ENCODE measurements at regions not wholly inside any gene's neighbourhood (a gene's known extent, or its start where the extent isn't known, plus 50 kb on each side); places are given as distances from the start of the nearest gene placed in this dataset.
A peak's percentile ranks its signal among the peaks of the same experiment; 100 is the strongest.

- DNase-seq: no peak
Observed at GRCh38 chr5:44868541-44868940, 59.8 kb downstream of the MRPS30 start.

GRCh38 chr5:44869928-44870327 is 61.2 kb downstream of the MRPS30 start:
- no peak for DNase-seq

GRCh38 chr5:44870430-44870829 is 61.7 kb downstream of the MRPS30 start:
- no peak for DNase-seq

GRCh38 chr5:44871401-44871800 is 62.7 kb downstream of the MRPS30 start:
- DNase-seq: no peak

- peak; percentile 23 for DNase-seq
Observed at GRCh38 chr5:44875661-44876605, 67.2 kb downstream of the MRPS30 start.

- DNase-seq: no peak
Observed at GRCh38 chr5:44881266-44881665, 72.5 kb downstream of the MRPS30 start.

- no peak for DNase-seq
Observed at GRCh38 chr5:44884036-44884435, 75.3 kb downstream of the MRPS30 start.

GRCh38 chr5:44885903-44886302 is 77.2 kb downstream of the MRPS30 start:
- no peak for DNase-seq

GRCh38 chr5:44887722-44888121 is 79.0 kb downstream of the MRPS30 start:
- no peak for DNase-seq

GRCh38 chr5:44888435-44888834 is 79.7 kb downstream of the MRPS30 start:
- no peak for DNase-seq

- DNase-seq: no peak
Observed at GRCh38 chr5:44891116-44891515, 82.4 kb downstream of the MRPS30 start.

- DNase-seq: no peak
Observed at GRCh38 chr5:44900273-44900954, 91.7 kb downstream of the MRPS30 start.

- no peak for DNase-seq
Observed at GRCh38 chr5:44907396-44907795, 98.6 kb downstream of the MRPS30 start.

- no peak for DNase-seq
Observed at GRCh38 chr5:44909004-44909403, 100.3 kb downstream of the MRPS30 start.

- no peak for DNase-seq
Observed at GRCh38 chr5:44911501-44911900, 102.8 kb downstream of the MRPS30 start.

GRCh38 chr5:44914221-44914620 is 105.5 kb downstream of the MRPS30 start:
- no peak for DNase-seq

GRCh38 chr5:44919560-44919959 is 110.8 kb downstream of the MRPS30 start:
- no peak for DNase-seq

GRCh38 chr5:44927115-44927733 is 118.5 kb downstream of the MRPS30 start:
- no peak for DNase-seq

- DNase-seq: no peak
Observed at GRCh38 chr5:44932922-44933585, 124.3 kb downstream of the MRPS30 start.

GRCh38 chr5:44933686-44934085 is 124.9 kb downstream of the MRPS30 start:
- no peak for DNase-seq

GRCh38 chr5:44935262-44935661 is 126.5 kb downstream of the MRPS30 start:
- no peak for DNase-seq

GRCh38 chr5:44935871-44936270 is 127.1 kb downstream of the MRPS30 start:
- DNase-seq: no peak

GRCh38 chr5:44942524-44943001 is 133.8 kb downstream of the MRPS30 start:
- no peak for DNase-seq

Data from stimulated activated CD8-positive, alpha-beta memory T cell treated with anti-CD3 and anti-CD28 coated beads, Interleukin-4, amount 100 ng/mL, for 48 hours (primary cell).